SK-MEL-5 (cell line): ENCODE measurements at regions not wholly inside any gene's neighbourhood (a gene's known extent, or its start where the extent isn't known, plus 50 kb on each side); places are given as distances from the start of the nearest gene placed in this dataset.

Experiments
- DNase-seq: peaks from one replicate; pipeline ENCODE4 v3.0.0-alpha.2; 2016; ENCODE audit warnings: low read depth, low spot score
- in situ Hi-C: cut with HindIII; loops from 2 replicates; pipeline ENCODE4 v1.10.0; 2016; ENCODE audit warnings: low sequenced_read_pairs, high pct_unique_total_duplicates, low pct_unique_long_range_greater_than_20kb

- in situ Hi-C loops, result no loop called here
Measured at GRCh38 chr6:110558575-110558974, 82.2 kb upstream of the SLC22A16 start.

DNA sequence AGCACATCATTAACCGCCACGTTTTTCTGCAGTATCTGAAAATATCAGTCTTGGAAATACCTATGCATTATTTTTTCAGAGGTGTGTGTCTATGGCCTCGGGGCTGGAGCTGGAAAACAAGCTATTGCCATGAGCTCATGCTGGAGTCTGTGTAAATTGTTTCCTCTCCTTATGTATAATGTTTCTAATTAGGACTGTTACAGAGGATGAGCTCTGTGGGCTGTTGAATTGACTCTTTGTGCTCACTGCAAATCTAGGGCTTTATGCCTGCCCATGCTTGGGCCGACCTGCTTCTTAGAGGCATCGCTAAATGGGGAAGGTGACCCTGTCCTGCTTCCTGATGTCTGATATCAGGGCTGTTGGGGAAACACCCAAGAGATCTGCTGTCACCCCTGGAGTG is 80.8 kb upstream of the SLC22A16 start:
- in situ Hi-C loops, result no loop called here
- peak; percentile 38 for DNase-seq

More at GRCh38 chr6:110558575-110558974, 82.2 kb upstream of the SLC22A16 start:
- DNase-seq, result no peak

DNA sequence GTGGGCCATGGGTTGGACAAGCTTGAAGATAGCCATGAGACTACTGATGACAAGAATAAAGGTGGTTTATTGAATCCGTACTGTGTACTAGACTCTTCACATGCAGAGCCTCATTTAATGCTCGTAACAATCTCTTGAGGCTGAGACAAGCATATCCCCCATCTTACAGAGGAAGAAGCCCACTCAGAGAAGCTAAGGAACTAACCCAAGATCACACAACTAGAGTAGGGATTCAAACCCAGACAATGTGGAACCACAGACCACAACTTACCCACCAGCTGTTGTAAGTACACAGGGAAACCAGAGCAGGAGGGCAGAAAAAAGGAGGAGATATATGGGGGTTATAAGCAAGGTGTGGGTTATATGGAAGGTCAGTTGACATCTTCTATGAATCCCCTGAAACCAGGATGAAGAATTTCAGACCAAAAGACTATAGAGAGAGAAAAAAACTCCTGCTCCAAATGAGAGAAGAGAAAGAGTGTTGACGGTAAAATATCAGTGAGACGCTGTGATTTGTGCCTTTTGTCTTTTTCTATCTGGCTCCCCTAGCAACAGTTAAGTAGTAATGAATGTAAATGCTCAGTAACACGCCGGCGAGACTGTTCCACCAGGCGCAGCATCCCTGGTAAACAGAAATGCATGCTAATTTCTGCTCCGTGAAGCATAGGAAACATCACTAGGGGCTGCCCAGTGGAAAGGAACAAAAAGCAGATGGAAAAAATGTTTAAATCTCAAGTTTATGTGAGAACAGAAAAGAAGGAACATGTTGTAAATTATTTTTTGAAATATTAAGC is 80.1 kb upstream of the SLC22A16 start:
- in situ Hi-C loops, result no loop called here
- DNase-seq, result no peak

DNA sequence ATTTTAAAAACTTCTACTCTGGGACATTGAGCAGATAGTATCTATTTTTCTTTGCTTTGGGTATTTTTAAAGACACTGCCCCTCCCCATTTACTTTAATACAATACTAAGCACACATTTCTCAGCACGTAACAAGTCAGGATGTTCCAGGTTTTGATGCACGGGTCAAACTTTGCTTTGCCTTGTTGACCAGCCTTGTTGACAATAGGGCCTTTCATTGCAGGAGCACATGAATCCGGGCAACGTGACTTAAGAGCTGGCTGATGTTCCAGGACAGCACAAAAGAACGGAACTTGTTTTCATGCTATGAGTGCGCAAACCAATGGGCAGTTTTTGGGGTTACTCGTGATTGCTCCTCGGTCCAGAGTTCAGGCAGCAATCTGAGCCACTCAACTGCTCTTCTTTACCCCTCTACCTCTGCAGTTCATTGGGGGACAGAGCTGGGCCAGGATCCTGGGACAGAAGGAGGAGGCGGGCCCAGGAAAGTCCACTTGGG is 78.6 kb upstream of the SLC22A16 start:
- in situ Hi-C loops, result no loop called here
- peak; percentile 99 for DNase-seq

GRCh38 chr6:110554441-110554840 is 78.0 kb upstream of the SLC22A16 start:
- DNase-seq, result no peak
- in situ Hi-C loops, result no loop called here

DNA sequence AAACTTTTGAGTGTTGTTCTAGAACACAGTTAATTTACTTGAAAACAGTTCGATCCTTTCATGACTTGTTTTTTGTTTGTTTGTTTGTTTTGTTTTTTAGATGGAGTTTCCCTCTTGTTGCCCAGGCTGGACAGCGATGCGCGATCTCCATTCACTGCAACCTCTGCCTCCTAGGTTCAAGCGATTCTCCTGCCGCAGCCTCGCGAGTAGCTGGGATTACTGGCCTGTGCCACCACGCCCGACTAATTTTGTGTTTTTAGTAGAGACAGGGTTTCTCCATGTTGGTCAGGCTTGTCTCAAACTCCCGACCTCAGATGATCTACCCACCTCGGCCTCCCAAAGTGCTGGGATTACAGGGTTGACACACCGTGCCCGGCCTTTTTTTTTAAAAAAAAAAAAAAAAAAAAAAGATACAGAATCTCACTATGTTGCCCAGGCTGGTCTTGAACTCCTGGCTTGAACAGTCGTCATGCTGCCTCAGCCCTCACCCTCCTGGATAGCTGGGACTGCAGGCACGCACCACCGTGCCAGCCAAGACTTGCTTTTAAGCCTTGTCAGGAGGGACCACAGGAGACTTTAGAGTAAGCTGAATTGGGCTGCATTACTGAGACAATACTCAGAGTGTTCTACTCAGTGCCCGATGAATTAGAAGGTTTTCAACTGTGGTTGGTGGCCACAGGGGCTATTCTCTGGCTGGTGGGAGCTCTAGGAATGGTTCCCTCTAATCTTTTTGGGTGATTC is 76.7 kb upstream of the SLC22A16 start:
- in situ Hi-C loops, result no loop called here
- DNase-seq, result no peak

DNA sequence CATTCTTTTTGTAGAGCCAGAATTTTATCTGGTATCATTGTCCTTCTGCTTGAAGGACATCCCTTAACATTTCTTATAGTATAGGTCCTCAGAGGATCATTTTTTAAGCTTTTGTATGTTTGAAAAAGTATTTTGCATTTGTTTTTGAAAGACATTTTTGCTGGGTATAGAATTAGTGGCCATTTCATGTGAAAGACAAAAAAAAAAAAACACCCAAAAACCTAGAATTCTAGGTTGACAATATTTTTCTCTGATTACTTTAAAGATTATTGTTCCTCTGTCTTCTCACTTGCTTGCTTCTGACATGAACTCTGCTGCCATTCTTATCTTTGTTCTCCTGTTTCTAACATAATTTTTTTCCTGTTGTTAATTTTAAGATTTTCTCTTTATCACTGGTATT is 75.7 kb upstream of the SLC22A16 start:
- in situ Hi-C loops, result no loop called here
- DNase-seq, result no peak

GRCh38 chr6:110551088-110551487 is 74.7 kb upstream of the SLC22A16 start:
- no peak for DNase-seq
- in situ Hi-C loops, result no loop called here

DNA sequence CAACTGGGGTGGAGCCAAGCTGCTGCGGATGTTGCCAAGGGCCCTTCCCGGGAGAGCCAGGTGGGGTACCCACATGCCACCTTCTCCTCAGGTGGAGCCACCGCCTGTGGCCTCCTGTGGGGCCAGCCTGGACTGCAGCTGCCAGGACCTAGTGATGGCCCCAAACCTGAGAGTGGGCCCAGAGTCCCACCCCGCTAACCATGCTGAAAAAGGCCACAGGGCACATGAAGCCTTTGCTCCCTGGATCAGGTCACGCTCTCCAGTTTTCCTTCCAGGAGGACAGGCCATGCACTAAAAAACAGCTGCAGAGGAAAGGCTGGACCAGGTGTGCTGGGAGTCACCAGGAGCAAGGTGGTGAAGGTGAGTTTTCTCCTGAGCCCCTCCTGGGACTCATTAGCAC is 73.9 kb upstream of the SLC22A16 start:
- in situ Hi-C loops, result no loop called here
- no peak for DNase-seq

DNA sequence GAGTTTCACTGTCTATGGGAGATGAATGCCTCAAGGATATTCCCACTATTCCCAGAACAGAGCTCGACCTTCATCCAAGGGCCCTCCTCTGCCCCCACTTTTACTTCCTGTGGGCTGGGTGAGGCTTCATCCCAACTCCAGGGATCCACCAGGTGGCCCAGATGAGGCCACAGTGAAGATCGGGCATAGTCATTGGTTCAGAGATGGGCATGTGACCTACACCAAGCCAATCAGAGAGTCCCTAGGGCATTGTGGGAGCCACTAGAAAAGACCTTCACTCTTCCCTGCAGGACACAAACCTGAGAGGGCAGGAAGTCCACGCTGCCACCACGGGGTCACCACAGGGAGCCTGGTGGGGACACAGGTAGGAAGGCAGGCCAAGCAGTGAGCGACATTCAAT is 72.9 kb upstream of the SLC22A16 start:
- in situ Hi-C loops, result no loop called here

GRCh38 chr6:110548110-110548847 is 71.9 kb upstream of the SLC22A16 start:
- in situ Hi-C loops, result no loop called here
- no peak for DNase-seq

More for the DNA sequence above, 72.9 kb upstream of the SLC22A16 start:
- no peak for DNase-seq

GRCh38 chr6:110547266-110547964 is 71.0 kb upstream of the SLC22A16 start:
- in situ Hi-C loops, result no loop called here
- peak; percentile 64 for DNase-seq

- no peak for DNase-seq
- in situ Hi-C loops, result no loop called here
Measured at GRCh38 chr6:110545081-110545872, 68.9 kb upstream of the SLC22A16 start.

- in situ Hi-C loops, result no loop called here
- DNase-seq, result no peak
Measured at GRCh38 chr6:110544472-110544871, 68.1 kb upstream of the SLC22A16 start.

DNA sequence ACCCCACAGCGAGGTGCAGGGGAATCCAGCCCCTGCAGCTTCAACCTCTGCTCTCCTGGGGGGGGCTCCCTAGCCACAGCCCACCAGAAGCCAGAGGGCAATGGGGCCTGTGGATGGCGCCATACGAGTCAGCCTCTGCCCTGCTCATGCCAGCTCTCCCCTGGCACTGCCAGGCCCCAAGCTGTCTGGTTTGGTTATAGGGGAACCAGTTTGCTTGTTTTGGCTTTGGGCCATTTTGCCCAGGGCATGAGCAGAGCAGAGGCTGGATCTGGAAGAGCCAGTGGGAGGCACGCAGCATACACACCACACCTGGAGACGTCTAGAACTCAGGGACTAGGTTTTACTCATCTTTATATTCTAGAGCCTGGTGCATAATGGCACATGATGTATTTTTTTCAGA is 66.7 kb upstream of the SLC22A16 start:
- DNase-seq, result no peak
- in situ Hi-C loops, result no loop called here

- in situ Hi-C loops, result no loop called here
- peak; percentile 49 for DNase-seq
Measured at GRCh38 chr6:110542311-110543024, 66.1 kb upstream of the SLC22A16 start.
